GM21723 (cell line): ENCODE measurements at regions not wholly inside any gene's neighbourhood (a gene's known extent, or its start where the extent isn't known, plus 50 kb on each side); places are given as distances from the start of the nearest gene placed in this dataset.
"Not testable (repeated sequence)": the region's sequence is repeated elsewhere in the genome, so short reads cannot be mapped to it uniquely, and the experiment has no call there.

Experiments used
- ATAC-seq: cut with Tn5 transposase; IDR thresholded peaks from one replicate; pipeline ENCODE4 v1.9.1; 2021; ENCODE audit warnings: mild to moderate bottlenecking, moderate library complexity; ENCODE audit not compliant: unreplicated experiment

GRCh38 chr11:15300341-15300740 lies 185.6 kb downstream of the INSC start:
- no peak for ATAC-seq

- ATAC-seq = no peak
These were observed 192.9 kb downstream of the INSC start for GRCh38 chr11:15307619-15308024.

- no peak for ATAC-seq
These were observed 194.1 kb downstream of the INSC start for GRCh38 chr11:15308840-15309239.

DNA sequence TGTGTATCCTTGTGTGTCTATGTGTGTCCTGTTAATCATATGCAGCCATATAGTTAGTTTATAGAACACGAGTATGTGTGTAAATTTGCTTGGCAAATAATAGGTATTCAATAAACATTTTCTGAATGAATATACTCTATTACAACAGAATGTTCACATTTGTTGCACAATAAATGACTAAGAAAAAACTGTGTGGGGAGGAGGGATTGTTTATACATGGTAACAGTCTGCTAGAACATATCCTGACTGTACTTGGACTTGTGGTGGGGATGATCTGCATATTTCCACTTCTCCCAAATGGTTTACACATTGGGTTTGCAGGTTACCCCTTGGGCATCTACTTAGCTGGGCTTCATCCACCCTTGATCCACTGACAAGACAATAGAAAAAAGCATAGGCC lies 194.6 kb downstream of the INSC start:
- no peak for ATAC-seq

- ATAC-seq = no peak
These were observed 199.1 kb downstream of the INSC start for GRCh38 chr11:15313862-15314261.

DNA sequence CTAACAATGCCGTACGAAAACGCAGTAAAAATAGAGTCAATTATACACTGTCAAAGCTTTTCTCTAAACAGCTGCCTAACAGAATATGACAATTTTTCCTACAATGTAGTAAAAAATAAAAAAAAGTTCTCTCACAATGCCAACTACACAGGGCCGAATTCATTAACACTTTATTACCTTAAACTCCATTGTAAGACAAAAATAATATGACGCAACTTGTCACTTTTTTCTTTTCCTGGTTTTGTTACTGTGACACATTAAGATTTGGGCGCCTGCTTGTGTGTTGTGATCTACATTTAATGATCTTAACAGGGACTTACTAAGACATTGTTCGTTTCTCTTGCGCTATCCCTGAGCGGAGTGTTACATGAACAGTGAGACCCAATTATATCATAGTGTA lies 204.1 kb downstream of the INSC start:
- ATAC-seq = no peak

DNA sequence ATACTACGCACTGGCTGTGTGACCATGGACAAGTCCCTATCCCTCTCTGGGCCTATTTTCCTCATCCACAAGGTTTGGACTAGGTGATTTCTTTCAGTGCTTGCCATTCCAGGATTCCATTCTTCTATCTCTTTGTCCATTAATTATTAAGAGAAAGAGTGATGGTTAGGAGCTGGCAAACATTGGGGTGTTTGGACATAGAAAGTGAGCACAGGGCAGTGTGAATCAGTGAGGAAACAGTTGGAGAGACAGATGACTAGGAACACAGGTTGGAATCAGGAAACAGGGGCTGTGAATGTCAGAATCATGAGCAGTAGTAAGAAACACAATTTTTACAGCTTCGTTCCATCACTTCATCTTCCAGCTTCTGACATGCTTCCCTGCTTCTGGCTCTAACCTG lies 211.8 kb downstream of the INSC start:
- no peak for ATAC-seq

- ATAC-seq = no peak
These were observed 213.1 kb downstream of the INSC start for GRCh38 chr11:15327786-15328231.

DNA sequence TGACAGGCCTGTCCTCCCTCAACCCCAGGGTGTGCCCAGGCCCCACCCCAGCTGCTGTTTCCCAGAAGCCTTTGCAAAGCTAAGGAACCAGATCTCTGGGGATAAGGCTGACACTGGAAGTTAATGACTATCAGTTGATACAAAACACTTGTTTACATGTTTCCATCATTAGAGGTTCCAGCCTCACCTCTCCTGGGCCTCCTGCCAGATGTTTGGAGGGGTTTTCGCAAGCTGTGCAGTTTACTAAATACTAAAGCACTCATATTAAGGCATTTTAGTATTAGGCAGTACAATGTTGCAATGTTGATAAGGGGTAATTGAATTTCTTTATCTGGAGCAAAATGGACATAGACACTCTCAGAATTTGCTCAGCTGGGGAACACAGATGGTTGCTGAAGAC lies 218.7 kb downstream of the INSC start:
- ATAC-seq = no peak

- no peak for ATAC-seq
These were observed 220.0 kb downstream of the INSC start for GRCh38 chr11:15334766-15335165.

- no peak for ATAC-seq
These were observed 221.3 kb downstream of the INSC start for GRCh38 chr11:15336021-15336420.

GRCh38 chr11:15339302-15339701 lies 224.6 kb downstream of the INSC start:
- no peak for ATAC-seq

- ATAC-seq = no peak
These were observed 226.9 kb downstream of the INSC start for GRCh38 chr11:15341587-15341986.

- no peak for ATAC-seq
These were observed 227.4 kb downstream of the INSC start for GRCh38 chr11:15342163-15342562.

DNA sequence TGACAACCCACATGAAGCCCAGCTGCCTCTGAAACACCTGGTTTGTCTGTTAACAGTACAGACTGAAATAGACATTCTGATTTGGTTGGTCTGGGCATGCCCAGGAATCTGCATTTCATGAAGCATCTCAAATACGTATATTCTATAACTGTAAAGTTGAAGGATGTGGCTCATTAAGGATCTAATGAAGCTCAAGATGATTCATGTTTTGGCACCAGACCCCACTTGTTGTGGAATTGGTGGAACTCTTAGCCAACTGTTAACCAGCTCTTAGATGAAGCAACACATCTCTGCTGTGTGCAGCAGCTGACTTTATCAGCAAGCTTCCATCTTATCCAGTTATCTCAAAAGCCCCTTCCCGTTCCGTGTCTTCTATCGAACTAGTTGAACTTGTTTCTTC lies 232.2 kb downstream of the INSC start:
- ATAC-seq = no peak

DNA sequence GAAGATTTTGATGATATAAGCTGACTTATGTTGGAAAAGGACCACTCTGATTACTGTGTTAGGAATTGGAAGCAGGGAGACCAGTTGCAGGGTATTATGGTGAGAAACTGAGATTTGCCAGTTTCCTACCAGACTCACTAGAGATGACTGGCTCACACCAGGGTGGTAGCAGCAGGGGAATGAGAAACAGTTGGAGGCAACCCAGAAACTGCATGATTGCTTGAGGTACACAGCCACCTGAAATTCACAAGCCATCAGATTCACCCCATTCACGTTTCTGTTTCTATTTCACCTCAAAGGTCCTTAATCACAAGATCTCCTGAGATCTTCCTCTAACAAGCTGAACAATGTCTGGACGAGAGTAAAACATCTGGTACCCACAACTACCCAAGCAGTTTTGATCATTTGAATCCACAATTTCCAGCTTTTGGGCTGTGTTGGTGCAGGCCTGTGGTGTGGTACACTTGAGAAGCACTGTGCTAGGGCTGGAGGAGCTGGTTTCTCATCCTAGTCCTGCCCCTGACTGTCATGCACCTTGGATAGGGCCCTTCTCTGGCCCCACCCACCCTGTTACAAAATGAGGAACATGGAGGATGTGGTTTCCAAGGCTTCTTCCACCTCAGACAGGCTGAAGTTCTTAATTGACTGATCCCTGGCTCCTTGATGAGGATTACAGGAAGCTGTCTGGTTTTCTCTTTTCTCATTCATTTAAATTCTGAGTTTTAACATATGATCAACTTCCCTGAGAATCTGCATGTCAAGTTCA lies 233.4 kb downstream of the INSC start:
- no peak for ATAC-seq

- no peak for ATAC-seq
These were observed 234.7 kb downstream of the INSC start for GRCh38 chr11:15349413-15349812.

DNA sequence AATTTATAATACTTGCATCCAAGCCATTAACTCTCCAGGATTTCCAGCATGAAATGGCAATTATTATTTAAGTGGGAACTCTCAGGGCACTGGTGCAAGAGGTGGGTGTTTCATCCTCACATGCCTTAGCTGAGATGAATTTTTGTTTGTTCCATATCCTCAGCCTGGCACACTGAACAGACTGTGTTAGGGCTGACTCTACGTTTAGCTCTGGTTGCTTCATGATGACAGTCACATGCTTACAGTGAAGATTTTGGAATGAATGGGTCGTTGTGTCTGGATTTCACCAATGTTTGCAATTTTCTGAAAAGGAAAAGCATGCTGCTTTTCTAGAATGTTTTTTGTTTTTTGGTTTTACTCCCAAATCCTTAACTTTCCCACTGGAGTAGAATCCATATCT lies 246.6 kb downstream of the INSC start:
- no peak for ATAC-seq

DNA sequence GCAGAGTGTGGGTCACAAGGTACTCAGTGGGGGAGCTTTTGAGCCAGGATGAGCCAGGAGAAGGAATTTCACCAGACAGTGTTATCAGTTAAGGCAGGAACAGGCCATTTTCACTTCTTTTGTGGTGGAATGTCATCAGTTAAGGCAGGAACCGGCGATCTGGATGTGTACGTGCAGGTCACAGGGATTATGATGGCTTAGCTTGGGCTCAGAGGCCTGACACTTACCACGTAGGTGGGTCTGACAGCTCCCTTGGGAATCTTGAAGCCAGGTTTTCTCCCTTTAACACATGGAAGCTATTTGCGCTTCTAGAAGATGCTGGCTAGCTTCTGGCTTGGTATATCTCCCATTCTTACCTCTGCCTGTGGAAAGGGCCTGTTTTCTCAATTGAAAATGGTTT lies 250.6 kb downstream of the INSC start:
- ATAC-seq = not testable (repeated sequence)

- no peak for ATAC-seq
These were observed 253.0 kb downstream of the INSC start for GRCh38 chr11:15367695-15368094.

DNA sequence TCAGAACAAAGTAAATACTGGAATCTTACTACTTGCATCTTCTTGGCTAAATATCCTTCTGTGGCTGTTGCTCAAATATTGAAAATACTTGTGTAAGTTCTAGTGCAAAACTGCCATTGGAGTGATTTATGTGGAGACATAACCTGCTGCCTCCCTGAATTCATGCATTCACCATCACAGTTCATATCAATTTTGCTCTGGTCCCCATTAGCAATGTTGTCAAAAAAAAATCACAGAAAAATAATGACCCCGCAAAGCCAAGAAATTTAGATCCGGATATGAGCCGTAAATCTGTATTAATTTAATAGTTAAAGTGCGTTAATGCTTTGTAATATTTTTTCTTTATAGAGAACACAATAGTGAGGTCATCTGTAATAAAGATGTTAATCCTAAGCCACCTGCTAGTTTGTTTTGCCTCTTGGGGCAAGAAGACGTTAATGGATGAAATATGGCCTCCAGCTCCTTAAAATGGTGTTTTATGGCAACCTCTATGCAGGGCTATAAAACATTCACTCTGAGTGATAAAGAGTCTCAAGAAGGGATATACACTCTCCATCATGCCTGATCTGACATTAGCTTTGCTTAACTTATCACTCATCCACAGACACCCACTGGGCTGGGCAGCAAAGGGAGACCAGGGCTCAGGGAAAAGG lies 255.9 kb downstream of the INSC start:
- ATAC-seq = no peak

DNA sequence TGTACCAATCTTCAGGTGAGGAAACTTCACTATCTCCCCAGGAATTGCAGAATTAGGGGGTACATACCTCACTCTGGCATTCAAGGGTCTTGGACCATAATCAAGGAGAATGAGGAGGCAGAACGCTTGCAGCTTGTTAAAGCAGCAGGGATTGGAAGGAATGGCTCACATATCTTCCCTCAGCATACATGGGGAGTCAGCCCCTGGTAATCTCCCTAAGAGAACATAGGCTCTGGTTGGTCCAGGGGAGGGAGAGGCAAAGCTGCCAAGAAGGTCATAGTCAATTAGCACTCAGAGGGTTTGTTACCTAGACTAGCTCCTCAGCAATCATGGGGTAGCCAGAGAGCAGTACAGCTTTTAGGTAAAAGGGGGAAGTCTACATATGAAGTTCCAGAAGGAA lies 256.8 kb downstream of the INSC start:
- ATAC-seq = no peak

GRCh38 chr11:15374418-15374817 lies 259.7 kb downstream of the INSC start:
- no peak for ATAC-seq
